ENCODE measurements at regions not wholly inside any gene's neighbourhood (a gene's known extent, or its start where the extent isn't known, plus 50 kb on each side); places are given as distances from the start of the nearest gene placed in this dataset.

- no peak for DNase-seq
Observed at GRCh38 chr18:78525366-78526111, 454.1 kb upstream of the SALL3 start.

- DNase-seq: no peak
Observed at GRCh38 chr18:78526275-78526674, 453.3 kb upstream of the SALL3 start.

- no peak for DNase-seq
Observed at GRCh38 chr18:78526923-78527711, 452.5 kb upstream of the SALL3 start.

- no peak for DNase-seq
Observed at GRCh38 chr18:78527984-78528383, 451.6 kb upstream of the SALL3 start.

GRCh38 chr18:78528411-78529258, 451.0 kb upstream of the SALL3 start:
- DNase-seq: no peak

GRCh38 chr18:78531637-78532036, 448.0 kb upstream of the SALL3 start:
- no peak for DNase-seq

- DNase-seq: no peak
Observed at GRCh38 chr18:78538669-78539440, 440.8 kb upstream of the SALL3 start.

GRCh38 chr18:78540636-78541529, 438.7 kb upstream of the SALL3 start:
- DNase-seq: no peak

- no peak for DNase-seq
Observed at GRCh38 chr18:78542204-78542603, 437.4 kb upstream of the SALL3 start.

- DNase-seq: no peak
Observed at GRCh38 chr18:78543201-78543725, 436.4 kb upstream of the SALL3 start.

GRCh38 chr18:78546281-78546680, 433.3 kb upstream of the SALL3 start:
- DNase-seq: no peak

GRCh38 chr18:78547817-78548216, 431.8 kb upstream of the SALL3 start:
- no peak for DNase-seq

GRCh38 chr18:78548261-78549058, 431.2 kb upstream of the SALL3 start:
- DNase-seq: no peak

GRCh38 chr18:78549971-78550370, 429.6 kb upstream of the SALL3 start:
- DNase-seq: no peak

- DNase-seq: no peak
Observed at GRCh38 chr18:78554944-78555608, 424.5 kb upstream of the SALL3 start.

GRCh38 chr18:78557371-78557770, 422.2 kb upstream of the SALL3 start:
- DNase-seq: no peak

GRCh38 chr18:78558101-78558810, 421.4 kb upstream of the SALL3 start:
- DNase-seq: no peak

GRCh38 chr18:78558948-78559347, 420.7 kb upstream of the SALL3 start:
- DNase-seq: no peak

- no peak for DNase-seq
Observed at GRCh38 chr18:78559584-78559983, 420.0 kb upstream of the SALL3 start.

Data from activated CD4-positive, alpha-beta T cell treated with anti-CD3 and anti-CD28 coated beads for 48 hours (primary cell).